Mesenteric fat pad (tissue), 1 donor: ENCODE measurements at regions not wholly inside any gene's neighbourhood (a gene's known extent, or its start where the extent isn't known, plus 50 kb on each side); places are given as distances from the start of the nearest gene placed in this dataset.

ENCODE experiments used
- DNase-seq: peaks from one replicate; pipeline ENCODE4 v3.0.0-alpha.2; 2020; ENCODE audit warnings: low spot score
- donor health status: DM: yes; HTN: yes; CAD: no.

DNA sequence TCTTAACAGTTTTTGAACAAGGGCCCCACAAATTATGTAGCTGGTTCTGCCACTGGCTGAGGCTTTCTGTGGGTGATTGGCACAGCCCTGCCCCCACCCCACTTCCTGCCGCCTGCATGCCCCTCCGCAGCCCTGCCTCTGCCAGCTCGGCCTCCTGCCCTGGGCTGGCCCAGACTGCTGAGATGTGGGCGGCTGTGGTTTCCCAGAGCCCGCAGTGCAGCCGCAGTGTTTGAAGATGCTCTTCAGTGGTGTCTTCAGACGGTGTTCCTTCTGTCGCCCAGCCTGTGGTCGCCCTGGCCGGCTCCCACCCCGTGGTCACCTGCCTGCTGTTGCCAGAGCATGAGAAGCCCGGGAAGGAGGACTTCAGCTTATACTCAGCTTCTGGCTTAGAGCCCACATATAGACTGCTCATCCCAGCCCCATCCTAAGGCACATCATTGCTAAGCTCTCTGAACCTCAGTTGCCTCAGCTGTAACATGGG, 154.3 kb downstream of the VEGFA start:
- no peak for DNase-seq

DNA sequence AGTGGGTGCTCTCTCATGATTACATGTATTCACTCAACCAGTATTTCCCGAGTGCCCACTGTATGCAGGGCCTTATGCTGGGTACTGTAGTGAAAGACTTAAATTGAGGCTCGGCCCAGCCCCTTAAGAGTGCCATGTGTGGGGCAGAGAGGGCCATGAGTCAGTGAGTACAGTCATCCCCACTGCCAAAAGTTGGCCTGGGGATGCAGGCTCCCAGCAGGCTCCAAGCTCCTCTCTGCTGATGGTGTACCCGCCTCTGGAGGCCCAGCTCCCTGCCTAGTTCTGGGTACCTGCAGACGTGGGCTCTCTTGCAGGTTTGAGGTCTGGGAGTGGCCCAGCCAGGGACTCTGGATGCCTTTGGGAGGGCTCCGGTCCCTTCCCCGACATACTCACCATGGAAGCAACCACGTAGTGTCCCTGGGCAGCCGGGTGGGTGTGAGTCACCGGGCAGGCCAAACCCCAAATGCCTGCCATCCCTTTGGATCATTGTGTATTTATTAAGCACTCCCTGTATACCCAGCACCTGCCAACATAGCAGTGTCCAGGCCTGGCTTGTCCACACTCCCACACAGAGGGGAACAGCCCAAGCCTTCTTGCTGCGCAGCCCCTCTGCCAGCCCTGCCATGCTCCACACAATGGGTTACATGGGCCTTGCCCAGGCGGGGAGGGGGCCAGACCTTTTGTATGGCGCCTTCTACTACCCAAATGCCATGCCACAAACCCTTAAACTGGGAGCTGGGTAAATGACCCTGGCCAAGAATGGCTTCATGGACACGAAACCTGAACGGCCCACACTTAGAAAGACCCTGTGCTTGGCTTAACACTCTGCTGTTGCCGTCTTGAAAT, 153.6 kb downstream of the VEGFA start:
- no peak for DNase-seq

DNA sequence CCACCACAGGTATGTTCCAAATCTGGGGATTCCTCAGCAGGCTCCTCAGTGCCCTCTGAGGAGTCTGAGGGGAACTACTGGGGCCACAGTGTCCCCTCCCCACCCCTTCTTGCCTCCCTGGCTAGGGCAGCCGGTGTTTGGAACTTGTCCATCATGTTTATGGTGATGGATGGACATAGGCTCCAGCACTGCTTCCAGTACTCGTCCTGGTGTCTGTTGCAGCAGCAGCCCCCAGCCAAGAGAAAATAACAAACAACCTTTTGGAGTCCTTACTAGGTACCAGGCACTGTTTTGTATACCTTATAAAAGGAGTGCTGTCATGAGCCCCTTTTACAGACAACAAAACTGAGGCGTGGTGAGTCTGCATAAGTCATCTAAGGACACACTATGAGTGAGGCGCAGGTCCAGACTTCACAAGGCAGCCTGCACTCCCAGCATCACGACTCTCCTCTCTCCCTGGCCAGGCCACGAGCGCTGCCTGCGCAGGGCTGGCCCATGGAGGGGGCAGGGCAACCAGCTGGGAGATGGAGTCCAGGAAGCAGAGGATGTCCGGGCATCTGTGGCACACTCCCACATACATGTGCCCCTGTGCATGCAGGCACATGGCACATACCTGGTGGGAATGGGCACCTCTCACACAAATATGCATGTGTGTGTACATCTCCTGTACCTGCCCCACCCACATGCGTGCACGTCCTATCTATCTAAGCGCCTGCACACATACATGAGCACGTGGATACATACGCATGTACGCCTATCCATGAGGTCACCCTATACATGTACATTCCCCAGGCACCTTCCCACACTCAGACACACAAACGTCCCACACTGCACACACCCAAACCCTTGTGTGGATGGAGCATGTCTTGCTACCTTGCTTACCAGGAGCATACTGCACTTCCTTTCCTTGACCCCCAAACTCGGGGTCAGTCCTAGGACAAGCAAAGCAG, 152.7 kb downstream of the VEGFA start:
- no peak for DNase-seq

DNA sequence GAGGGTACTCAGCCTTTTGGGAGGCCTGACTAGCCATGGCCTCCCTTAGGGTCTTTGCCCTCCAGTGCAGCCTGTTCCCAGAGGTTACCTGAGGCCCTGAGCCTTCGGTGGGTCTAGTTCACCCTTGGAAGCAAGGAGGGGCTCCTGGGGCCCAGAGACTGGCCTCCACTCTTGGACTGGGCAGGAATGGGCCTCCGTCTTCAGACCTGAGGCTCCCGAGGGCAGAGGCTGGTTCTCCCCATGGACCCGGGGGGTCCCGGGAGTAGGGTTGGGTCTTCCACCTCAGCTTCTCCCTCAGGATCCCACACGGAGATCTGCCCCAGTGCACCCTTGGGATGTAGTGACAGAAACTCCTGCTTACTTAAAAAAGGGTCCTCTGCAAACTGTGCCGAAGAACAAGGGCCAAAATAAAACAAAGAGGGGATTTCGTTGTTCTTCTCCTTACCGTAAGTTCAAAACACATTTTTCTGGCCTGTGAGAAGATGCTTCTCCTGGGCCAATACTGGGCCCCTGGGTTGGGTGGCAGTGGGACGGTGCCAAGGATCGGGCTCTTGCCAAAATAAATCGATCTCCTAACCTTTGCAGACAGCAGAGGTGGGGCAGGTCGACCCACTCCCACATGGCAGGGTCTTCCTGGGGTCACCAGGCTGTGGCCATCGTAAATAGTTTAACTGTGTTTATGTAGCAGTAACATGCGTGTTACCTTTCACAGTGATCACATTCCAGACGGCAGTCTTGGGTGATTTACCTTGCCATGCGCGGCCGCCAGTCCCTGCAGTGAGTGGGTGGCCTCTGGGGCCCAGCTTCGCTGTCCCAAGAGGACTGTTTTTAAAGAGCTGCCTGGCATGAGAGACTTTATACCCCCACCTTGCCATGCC, 151.8 kb downstream of the VEGFA start:
- DNase-seq, result no peak

DNA sequence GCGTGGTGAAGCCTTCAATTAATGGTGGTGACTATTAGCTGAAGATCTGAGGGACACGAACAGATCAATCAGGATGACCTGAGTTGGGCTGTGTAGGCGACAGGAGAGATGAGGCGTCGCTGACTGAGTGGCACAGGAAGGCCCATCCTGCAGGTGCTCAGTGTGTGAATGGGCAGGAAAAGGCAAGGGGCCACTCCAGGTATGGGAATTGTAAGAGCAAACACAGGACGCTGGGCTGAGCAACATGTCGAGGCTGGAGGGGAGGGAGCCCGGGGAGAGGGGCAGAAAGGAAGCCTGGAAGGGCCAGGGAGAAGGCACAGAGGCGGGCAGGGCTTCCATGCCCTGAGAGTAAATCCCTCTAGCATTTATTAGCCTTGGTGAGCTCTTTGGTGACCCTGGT, 151.0 kb downstream of the VEGFA start:
- DNase-seq, result no peak

DNA sequence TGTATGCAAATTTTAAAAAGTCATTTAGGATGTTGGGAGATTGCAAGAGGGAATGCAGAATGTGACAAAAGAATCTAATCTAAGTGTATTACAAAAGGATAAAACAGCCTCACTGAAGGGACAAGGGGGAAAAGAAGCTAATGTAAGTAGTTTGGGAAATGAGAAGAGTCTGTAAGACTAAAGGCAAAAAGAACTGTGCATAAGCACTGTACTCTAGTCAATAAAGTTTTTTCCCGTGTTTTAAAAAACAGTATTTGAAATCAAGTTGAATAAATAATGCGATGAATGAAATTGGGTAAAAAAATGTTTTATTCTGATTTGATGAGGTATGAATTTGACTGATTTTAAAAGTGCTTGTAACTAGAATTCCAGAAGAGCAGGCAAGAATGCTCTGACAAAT, 149.8 kb downstream of the VEGFA start:
- no peak for DNase-seq

DNA sequence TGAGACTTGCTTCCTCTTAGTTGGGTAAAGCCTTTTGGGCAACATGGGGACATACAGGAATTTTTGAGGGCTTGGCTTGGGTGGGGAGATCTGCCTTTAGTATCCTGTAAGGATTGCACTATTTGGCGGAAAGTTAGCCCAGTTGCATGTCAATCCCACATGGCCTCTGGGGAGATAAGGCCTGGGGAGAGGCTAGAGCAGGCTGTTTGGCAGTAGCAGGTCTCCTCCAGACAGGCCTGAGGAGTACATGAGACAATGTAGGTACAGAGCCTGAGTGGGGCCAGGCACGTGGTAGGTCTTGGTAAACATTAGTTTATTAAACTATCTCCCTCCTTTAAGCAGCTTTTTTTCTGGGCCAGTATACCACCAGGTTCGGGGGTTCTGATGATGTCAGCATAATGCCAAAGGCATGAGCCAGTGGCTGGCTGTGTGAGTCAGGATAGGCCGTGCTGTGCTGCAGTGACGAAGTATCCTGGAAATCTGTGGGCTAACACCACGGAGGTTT, 147.9 kb downstream of the VEGFA start:
- no peak for DNase-seq

DNA sequence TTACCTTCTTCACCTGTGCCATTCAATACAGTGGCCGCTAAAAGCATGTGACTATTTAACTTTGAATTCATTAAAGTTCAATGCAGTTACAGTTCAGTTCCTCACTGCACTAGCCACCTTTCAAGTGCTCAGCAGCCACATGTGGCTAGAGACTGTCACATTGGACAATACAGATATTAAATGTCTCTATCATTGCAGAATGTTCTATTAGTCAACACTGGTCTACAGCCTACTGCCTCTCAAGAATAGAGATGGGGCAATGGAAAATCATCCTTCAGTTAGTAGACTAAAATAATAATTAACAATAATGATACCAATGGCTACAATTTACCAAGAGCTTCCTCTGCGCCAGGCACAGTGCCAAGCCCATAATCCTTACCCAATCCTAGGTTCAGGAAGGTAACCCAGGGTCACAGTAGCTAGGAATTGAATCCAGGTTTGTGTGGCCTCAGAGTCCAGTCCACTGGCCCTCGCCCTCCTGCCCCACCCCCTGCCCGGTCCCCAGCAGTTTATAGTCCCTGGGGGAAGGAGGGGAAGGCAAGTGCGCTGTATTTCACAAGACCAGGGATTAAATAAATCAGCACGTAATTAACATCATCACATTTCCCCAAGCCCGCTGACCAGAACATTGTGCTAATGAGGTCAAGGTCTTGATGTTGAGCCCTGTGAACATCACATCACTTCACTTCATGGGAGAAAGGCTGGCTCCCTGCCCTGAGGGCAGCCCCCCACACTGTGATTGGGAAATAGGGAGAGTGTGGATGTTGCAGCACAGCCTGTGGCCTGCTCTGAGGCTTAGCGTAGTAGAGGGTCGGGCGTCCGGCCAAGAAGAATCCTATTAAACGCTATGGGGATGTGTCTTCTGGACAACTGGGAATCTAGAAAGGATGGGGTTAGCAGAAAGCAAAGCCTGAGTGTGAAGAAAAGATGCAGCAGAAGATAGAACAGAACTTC, 147.2 kb downstream of the VEGFA start:
- no peak for DNase-seq

DNA sequence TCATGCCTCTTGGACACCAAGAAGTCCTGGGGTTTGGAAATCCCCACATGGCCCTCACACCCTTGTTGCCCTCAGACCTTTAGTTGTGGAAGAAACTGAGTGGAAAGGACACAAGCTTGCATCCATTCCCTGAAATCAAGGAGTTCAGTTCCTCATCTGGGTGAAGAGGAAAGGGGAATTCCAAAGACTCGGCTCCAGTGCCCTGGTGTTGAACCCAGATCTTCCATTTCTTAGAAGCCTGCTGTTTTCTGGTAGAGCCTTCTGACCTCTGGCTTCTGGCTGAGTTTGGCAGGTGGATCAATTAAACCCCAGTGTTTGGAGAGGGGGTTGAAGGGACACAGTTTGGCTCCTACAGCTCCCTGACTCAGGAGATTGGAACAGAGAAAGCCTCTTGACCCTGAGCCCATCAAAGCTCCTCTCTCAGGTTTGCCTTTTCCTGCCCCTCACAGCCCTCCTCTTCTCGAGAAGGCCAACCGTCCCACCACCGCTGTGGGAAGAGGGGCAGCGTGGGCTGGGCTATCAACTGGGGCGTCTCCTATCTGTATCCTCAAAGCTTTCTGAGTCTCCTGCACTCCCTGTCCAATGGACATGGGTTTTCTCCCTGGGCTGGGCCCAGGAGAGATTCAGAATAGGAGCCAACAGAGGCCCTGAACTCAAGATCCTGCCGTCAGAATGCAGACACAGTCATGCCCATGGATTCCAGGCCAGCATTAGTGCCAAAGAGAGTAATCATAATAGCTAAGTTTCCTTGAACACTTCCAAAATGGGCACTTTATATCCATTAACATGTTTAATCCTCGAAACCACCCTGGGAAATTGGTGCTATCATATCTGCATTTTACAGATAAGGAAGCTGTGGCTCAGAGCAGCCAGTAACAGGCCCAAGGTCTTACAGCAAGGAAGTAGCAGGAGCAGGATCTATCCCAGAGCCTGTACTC, 146.2 kb downstream of the VEGFA start:
- DNase-seq, result no peak

DNA sequence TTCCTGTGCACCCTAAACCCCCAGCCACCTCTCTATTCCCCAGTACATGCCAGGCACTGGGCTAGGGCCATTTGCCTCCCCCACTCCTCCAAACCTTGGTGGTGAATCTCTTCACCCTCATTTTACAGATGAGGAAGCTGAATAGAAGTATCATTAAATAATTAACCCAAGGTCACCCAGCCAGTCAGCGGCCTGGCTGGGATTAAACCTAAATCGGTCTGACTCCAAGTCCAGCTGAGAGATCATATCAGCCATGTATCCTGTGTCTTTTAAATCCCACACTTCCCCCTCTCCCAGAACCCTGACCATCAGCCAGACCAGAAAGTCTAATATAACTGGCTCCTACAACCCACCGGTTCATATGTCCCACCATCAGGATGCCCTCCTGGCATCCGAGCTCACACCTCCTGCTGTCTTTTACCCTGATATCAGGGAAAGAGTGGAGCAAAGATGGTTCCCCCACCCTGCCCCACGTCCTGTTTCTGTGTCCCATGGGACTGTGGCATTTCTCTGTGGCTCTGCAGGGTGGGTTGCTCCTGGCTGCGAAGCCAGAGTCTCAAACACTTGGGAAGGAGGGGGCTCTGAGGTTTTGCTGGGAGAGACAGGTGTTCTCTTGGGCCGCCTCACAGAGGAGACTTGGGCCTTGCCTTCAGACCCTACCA, 145.3 kb downstream of the VEGFA start:
- no peak for DNase-seq

DNA sequence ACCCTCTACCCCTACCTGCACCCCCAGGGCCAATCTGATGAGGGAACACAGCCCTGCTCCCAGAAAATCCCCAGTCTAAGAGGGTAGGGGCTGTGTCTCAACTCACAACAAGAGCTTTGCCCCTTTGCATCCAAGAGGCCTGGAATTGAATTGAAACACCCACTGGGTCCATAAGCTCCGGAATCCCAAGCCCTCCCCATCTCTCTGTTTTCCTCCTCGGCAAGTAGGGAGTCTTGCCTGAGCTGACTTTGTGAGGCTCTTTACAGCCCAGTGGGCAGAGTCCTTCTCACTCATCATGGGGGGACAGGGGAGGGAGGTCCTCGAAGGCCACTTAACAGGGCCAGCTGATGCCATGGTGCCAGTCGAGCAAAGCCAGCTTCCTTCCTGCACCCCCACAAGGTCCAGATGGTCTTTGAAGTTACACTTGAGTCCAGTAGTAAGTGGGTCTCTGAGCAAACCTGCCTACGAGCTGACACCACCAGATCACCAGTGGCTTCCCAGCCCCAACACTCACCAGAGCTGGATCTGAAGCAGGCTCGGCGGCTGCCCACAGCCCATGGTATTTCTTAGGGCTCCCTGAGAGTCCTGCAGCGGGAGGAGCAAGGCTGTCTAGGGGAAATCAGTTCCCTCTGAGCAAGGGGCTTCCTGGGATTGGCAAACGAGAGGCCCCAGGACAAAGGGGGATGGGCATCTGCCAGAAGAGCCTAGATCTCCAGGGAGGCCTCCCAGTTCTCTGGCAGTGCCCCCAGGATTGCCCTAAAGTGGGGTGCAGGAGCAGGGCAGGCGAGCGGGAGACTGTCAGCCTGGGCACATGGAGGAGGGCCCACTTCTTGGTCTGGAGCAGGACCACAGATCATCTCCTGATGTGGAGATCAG, 144.5 kb downstream of the VEGFA start:
- no peak for DNase-seq

DNA sequence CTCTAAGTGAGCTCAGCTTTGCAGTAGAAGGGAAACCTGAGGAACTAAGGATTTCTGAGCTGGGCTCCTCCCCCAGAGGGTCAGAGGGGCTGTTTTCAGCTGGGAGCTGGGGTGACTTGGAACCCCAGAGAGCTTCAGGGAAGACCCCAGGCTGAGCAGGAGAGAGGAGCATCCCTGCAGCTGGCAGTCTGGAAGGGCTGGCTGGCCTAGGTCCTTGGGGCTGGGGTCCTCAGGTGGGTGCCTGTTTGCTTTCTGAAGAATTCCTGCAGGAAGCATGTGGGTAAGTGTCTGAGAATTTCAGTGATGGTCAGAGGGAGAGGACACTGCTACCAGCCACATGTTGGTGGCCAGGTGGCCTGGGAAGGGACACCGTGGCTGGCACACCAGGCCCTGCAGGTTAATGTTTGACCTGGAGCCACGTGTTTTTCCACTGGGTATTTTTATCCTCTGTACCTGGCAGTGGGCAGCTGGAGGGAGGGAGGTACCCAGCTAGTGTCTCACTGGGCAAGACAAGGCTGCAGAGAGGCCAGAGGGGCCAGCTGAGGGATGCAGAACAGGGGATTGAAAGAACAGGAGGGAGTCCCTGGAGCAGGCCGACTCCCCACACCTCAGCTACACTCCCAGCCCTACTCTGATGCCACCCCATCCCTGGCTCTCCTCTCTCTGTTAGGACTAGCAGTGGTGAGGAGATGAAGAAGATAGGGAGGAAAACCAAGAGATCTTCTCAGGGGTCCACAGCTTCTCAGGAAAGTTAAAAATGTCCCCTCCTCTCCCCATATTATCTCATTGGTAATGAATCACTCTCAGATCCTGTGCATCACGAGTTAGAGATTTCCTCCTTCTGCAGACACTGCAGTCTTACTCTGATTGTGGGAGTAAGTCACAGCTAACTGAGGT, 143.6 kb downstream of the VEGFA start:
- no peak for DNase-seq

DNA sequence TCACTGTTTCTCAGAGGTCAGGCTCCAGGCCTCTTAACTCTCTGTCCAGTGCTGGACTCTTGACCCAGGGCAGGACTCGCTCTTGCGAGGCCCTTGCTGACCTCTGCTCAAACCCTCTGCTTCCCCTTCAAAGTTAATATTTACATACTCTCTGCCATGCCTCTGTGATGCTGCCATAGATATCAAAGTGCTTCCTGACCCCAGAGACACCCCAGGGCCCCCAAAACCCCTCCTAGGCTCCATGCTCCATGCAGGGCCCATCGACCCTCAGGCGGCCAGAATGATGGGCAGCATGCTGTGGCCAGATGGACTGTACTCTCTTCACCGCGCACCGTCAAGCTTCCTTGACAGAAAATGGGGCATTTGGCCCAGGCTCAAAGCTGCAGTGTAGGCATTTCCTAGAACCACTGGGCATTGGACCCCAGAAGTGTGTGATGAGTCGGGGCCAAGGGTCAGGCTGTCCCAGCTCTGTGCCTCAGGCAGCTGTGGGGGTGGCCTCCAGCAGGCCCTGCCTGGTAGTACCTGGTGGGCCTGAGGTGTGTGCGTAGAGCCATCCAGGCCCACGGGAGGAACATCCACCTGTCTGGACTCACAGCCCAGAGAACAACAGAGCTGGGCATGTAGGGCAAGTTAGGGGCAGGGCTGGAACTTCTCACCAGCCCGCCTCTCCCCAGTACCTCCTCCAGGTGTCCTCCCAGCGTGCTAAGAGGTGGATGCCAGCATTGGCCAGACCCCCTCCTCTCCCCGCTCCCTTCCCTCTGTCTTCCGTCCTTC, 142.8 kb downstream of the VEGFA start:
- DNase-seq, result no peak

DNA sequence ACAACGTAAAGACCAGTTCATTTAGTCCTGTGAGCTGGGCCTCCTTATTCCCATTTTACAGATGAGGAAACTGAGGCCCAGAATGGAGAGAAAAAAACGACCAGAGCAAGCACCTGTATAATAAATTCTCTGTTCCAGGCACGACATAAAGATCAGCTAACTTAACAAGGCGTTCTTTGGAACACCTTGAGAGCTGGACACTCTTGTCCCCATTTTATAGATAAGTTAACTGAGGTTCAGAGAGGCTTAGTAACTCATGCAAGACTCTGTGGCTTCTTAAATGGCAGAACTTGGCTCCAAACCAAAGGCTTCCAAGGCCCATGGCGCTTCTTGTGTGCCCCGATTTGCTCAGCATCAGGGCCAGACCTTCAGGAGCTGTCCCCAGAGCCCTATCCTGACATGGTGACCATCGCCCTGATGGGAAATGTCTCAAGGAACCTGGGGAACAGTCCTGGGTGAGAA, 142.1 kb downstream of the VEGFA start:
- no peak for DNase-seq
